HEK293T (cell line): ENCODE measurements at regions not wholly inside any gene's neighbourhood (a gene's known extent, or its start where the extent isn't known, plus 50 kb on each side); places are given as distances from the start of the nearest gene placed in this dataset.

Source experiments
- ARNT ChIP-seq: fragments of 450-650 bp; IDR thresholded peaks from 2 replicates; pipeline ENCODE4 v1.6.1; 2017; ENCODE audit warnings: mild to moderate bottlenecking
- BHLHE40 ChIP-seq: fragments of 450-650 bp; IDR thresholded peaks from 2 replicates; pipeline ENCODE4 v1.6.1; 2016; ENCODE audit warnings: mild to moderate bottlenecking, moderate library complexity, borderline replicate concordance
- FOXA1 ChIP-seq: fragments of 450-650 bp; IDR thresholded peaks from 2 replicates; pipeline ENCODE4 v1.6.1; 2016; ENCODE audit warnings: mild to moderate bottlenecking
- FOXK2 ChIP-seq: fragments of 450-650 bp; IDR thresholded peaks from 2 replicates; pipeline ENCODE4 v1.6.1; 2016; ENCODE audit warnings: mild to moderate bottlenecking
- FOXM1 ChIP-seq: fragments of 450-650 bp; IDR thresholded peaks from 2 replicates; pipeline ENCODE4 v1.6.1; 2017; ENCODE audit warnings: mild to moderate bottlenecking, borderline replicate concordance
- HDGF ChIP-seq: fragments of 450-650 bp; IDR thresholded peaks from 2 replicates; pipeline ENCODE4 v1.6.1; 2017; ENCODE audit warnings: antibody characterized with exemption, borderline replicate concordance
- L3MBTL2 ChIP-seq: fragments of 450-650 bp; conservative IDR thresholded peaks from 2 replicates; pipeline ENCODE4 v1.6.1; 2016; ENCODE audit warnings: mild to moderate bottlenecking
- LEF1 ChIP-seq: fragments of 450-650 bp; IDR thresholded peaks from 2 replicates; pipeline ENCODE4 v1.6.1; 2017; ENCODE audit warnings: mild to moderate bottlenecking, borderline replicate concordance
- NFRKB ChIP-seq: fragments of 450-650 bp; IDR thresholded peaks from 2 replicates; pipeline ENCODE4 v1.6.1; 2016; ENCODE audit warnings: mild to moderate bottlenecking, moderate library complexity
- PKNOX1 ChIP-seq: fragments of 450-650 bp; IDR thresholded peaks from 2 replicates; pipeline ENCODE4 v1.6.1; 2016
- SP1 ChIP-seq: fragments of 450-650 bp; IDR thresholded peaks from 2 replicates; pipeline ENCODE4 v1.6.1; 2017
- SUZ12 ChIP-seq: fragments of 450-650 bp; IDR thresholded peaks from 2 replicates; pipeline ENCODE4 v1.6.1; 2016; ENCODE audit warnings: mild to moderate bottlenecking
- TARDBP ChIP-seq: fragments of 450-650 bp; IDR thresholded peaks from 2 replicates; pipeline ENCODE4 v1.6.1; 2016

- TF ChIP-seq FOXM1 (no peak), SUZ12 (no peak), SP1 (no peak), LEF1 (no peak), PKNOX1 (no peak), FOXK2 (no peak), TARDBP (no peak), HDGF (no peak), NFRKB (no peak), FOXA1 (no peak), BHLHE40 (no peak), ARNT (no peak), L3MBTL2 (no peak)
Measured at GRCh38 chr16:64543031-64543430, 578.8 kb downstream of the CDH11 start.
